DOHH2 (cell line): ENCODE measurements at regions not wholly inside any gene's neighbourhood (a gene's known extent, or its start where the extent isn't known, plus 50 kb on each side); places are given as distances from the start of the nearest gene placed in this dataset.
"Not testable (repeated sequence)": the region's sequence is repeated elsewhere in the genome, so short reads cannot be mapped to it uniquely, and the experiment has no call there.

Experiments used
- H3F3A ChIP-seq: fragments of 200-600 bp; sonication (generic), shearing (Covaris generic); 2 replicates; pipeline ENCODE4 v1.6.0; 2016; ENCODE audit warnings: antibody characterized with exemption, mild to moderate bottlenecking; ENCODE audit not compliant: control insufficient read depth, insufficient read depth
- H3K27ac ChIP-seq: fragments of 200-600 bp; sonication (generic); 2 replicates; pipeline ENCODE4 v1.5.1; 2014; ENCODE audit warnings: low read depth, mild to moderate bottlenecking, low read length, moderate library complexity
- H3K27me3 ChIP-seq: fragments of 200-600 bp; sonication (generic); 2 replicates; pipeline ENCODE4 v1.6.1; 2014; ENCODE audit warnings: mild to moderate bottlenecking, low read length, mixed read lengths; ENCODE audit not compliant: control insufficient read depth
- H3K36me3 ChIP-seq: fragments of 200-600 bp; sonication (generic); 2 replicates; pipeline ENCODE4 v1.6.1; 2014; ENCODE audit warnings: mild to moderate bottlenecking, low read length, moderate library complexity, mixed read lengths; ENCODE audit not compliant: control insufficient read depth
- H3K4me1 ChIP-seq: fragments of 200-600 bp; sonication (generic); 2 replicates; pipeline ENCODE4 v1.6.1; 2014; ENCODE audit warnings: mild to moderate bottlenecking, low read length, mixed read lengths; ENCODE audit not compliant: control insufficient read depth
- H3K4me2 ChIP-seq: fragments of 200-600 bp; sonication (generic); 2 replicates; pipeline ENCODE4 v1.6.0; 2014; ENCODE audit warnings: mild to moderate bottlenecking, low read length, moderate library complexity
- H3K4me3 ChIP-seq: fragments of 200-600 bp; sonication (generic); 2 replicates; pipeline ENCODE4 v1.5.1; 2014; ENCODE audit warnings: mild to moderate bottlenecking, low read length, mixed read lengths
- H3K79me2 ChIP-seq: fragments of 200-600 bp; sonication (generic); 2 replicates; pipeline ENCODE4 v1.6.1; 2014; ENCODE audit warnings: mild to moderate bottlenecking, low read length, mixed read lengths; ENCODE audit not compliant: control insufficient read depth
- H3K9me2 ChIP-seq: fragments of 200-600 bp; sonication (generic); replicated peaks from 2 replicates; pipeline ENCODE4 v1.6.1; 2014; ENCODE audit warnings: mild to moderate bottlenecking, low read length, mixed read lengths; ENCODE audit not compliant: control insufficient read depth
- H3K9me3 ChIP-seq: fragments of 200-600 bp; sonication (generic); 2 replicates; pipeline ENCODE4 v1.6.1; 2014; ENCODE audit warnings: antibody characterized with exemption, low read length, mixed read lengths; ENCODE audit not compliant: control insufficient read depth, insufficient read depth
- H4K20me1 ChIP-seq: fragments of 200-600 bp; sonication (generic); 2 replicates; pipeline ENCODE4 v1.6.0; 2014; ENCODE audit warnings: low read depth, mild to moderate bottlenecking, antibody characterized with exemption, low read length, moderate library complexity; ENCODE audit not compliant: control insufficient read depth, insufficient read depth
- CTCF ChIP-seq: fragments of 200-600 bp; sonication (generic); IDR thresholded peaks from one replicate; pipeline ENCODE4 v1.5.1; 2014; ENCODE audit warnings: antibody characterized with exemption, mild to moderate bottlenecking, low read depth, low read length; ENCODE audit not compliant: poor library complexity, severe bottlenecking
- EZH2phosphoT487 ChIP-seq: fragments of 200-600 bp; sonication (generic); IDR thresholded peaks from 2 replicates; pipeline ENCODE4 v1.6.1; 2017; ENCODE audit warnings: borderline replicate concordance, mild to moderate bottlenecking, antibody characterized with exemption, low read length, moderate library complexity, mixed read lengths

- no peaks in the 10 kb centered on the region for H4K20me1 ChIP-seq
- H3K4me3 ChIP-seq = no peak overlapping the region
- no peaks in the 10 kb centered on the region for H3K79me2 ChIP-seq
- H3K9me3 ChIP-seq = no peaks in the 10 kb centered on the region
- H3F3A ChIP-seq = no peaks in the 10 kb centered on the region
- no peak for TF ChIP-seq EZH2phosphoT487
- TF ChIP-seq CTCF = no peak
- H3K36me3 ChIP-seq = no peaks in the 10 kb centered on the region
- no peak overlapping the region for H3K27ac ChIP-seq
- H3K4me2 ChIP-seq = no peak overlapping the region
- no peaks in the 10 kb centered on the region for H3K9me2 ChIP-seq
- H3K4me1 ChIP-seq = no peaks in the 10 kb centered on the region
- H3K27me3 ChIP-seq = no peaks in the 10 kb centered on the region
These were observed 525.8 kb downstream of the STK39 start for GRCh38 chr2:167721593-167721992.

GRCh38 chr2:167719410-167719809 lies 528.0 kb downstream of the STK39 start:
- Histone ChIP-seq H3K4me3 (no peak overlapping the region), H3K79me2 (no peaks in the 10 kb centered on the region), H3K4me2 (no peak overlapping the region), H4K20me1 (no peaks in the 10 kb centered on the region), H3K36me3 (no peaks in the 10 kb centered on the region), H3K27ac (no peak overlapping the region), H3K9me3 (no peaks in the 10 kb centered on the region), H3K4me1 (no peaks in the 10 kb centered on the region), H3F3A (no peaks in the 10 kb centered on the region), H3K27me3 (no peaks in the 10 kb centered on the region), H3K9me2 (no peaks in the 10 kb centered on the region)
- TF ChIP-seq EZH2phosphoT487 (no peak), CTCF (no peak)

- H3K9me3 ChIP-seq = no peaks in the 10 kb centered on the region
- no peaks in the 10 kb centered on the region for H3F3A ChIP-seq
- H3K9me2 ChIP-seq = no peaks in the 10 kb centered on the region
- no peaks in the 10 kb centered on the region for H3K27me3 ChIP-seq
- no peaks in the 10 kb centered on the region for H3K4me1 ChIP-seq
- H4K20me1 ChIP-seq = no peaks in the 10 kb centered on the region
- H3K36me3 ChIP-seq = no peaks in the 10 kb centered on the region
- H3K4me2 ChIP-seq = no peak overlapping the region
- H3K4me3 ChIP-seq = no peak overlapping the region
- H3K79me2 ChIP-seq = no peaks in the 10 kb centered on the region
- TF ChIP-seq EZH2phosphoT487 (no peak), CTCF (no peak)
- H3K27ac ChIP-seq = no peak overlapping the region
These were observed 528.8 kb downstream of the STK39 start for GRCh38 chr2:167718560-167718959.

GRCh38 chr2:167715932-167716331 lies 531.5 kb downstream of the STK39 start:
- Histone ChIP-seq H3K27ac (no peak overlapping the region), H3K4me2 (no peak overlapping the region), H3K27me3 (no peaks in the 10 kb centered on the region), H4K20me1 (no peaks in the 10 kb centered on the region), H3K4me1 (no peaks in the 10 kb centered on the region), H3K9me3 (no peaks in the 10 kb centered on the region), H3K79me2 (no peaks in the 10 kb centered on the region), H3K4me3 (no peak overlapping the region), H3K36me3 (no peaks in the 10 kb centered on the region), H3F3A (no peaks in the 10 kb centered on the region), H3K9me2 (no peaks in the 10 kb centered on the region)
- TF ChIP-seq CTCF (no peak), EZH2phosphoT487 (no peak)

- H3K4me1 ChIP-seq, H3K36me3 ChIP-seq, H3K9me3 ChIP-seq, H3K27ac ChIP-seq, H3K79me2 ChIP-seq, H3F3A ChIP-seq, H3K9me2 ChIP-seq, H4K20me1 ChIP-seq, H3K27me3 ChIP-seq, H3K4me3 ChIP-seq, H3K4me2 ChIP-seq: not testable (repeated sequence)
These were observed 531.9 kb downstream of the STK39 start for GRCh38 chr2:167715498-167715897.
